CD4-positive, CD25-positive, alpha-beta regulatory T cell (primary cell): ENCODE measurements at regions not wholly inside any gene's neighbourhood (a gene's known extent, or its start where the extent isn't known, plus 50 kb on each side); places are given as distances from the start of the nearest gene placed in this dataset.

Source experiments
- ATAC-seq, 2 donors: fragments of 150-1000 bp; cut with Tn5 transposase; one replicate each; pipeline ENCODE4 v1.10.0; 2021; ENCODE audit warnings: low read depth in 2 of 2, moderate number of reproducible peaks in 2 of 2, moderate library complexity in 1 of 2
- DNase-seq, 3 donors: peaks; one replicate each; pipeline versions ENCODE4 v3.0.0 to v3.0.0-alpha.2; 2012 to 2022; ENCODE audit warnings: mixed read lengths in 1 of 3
- H3K27ac ChIP-seq: one replicate; pipeline ENCODE4 v1.7.0; 2013; ENCODE audit warnings: mild to moderate bottlenecking, low read length; ENCODE audit not compliant: insufficient read depth, poor library complexity, severe bottlenecking
- H3K27me3 ChIP-seq: one replicate; pipeline ENCODE4 v1.7.0; 2013; ENCODE audit warnings: low read length; ENCODE audit not compliant: control insufficient read depth, insufficient read depth
- H3K36me3 ChIP-seq: one replicate; pipeline ENCODE4 v1.7.0; 2013; ENCODE audit warnings: mild to moderate bottlenecking, low read length, moderate library complexity; ENCODE audit not compliant: control insufficient read depth, insufficient read depth
- H3K4me1 ChIP-seq: 2 replicates; pipeline ENCODE4 v1.7.0; 2013; ENCODE audit warnings: mild to moderate bottlenecking, low read length; ENCODE audit not compliant: insufficient read depth, control insufficient read depth, poor library complexity, severe bottlenecking
- H3K4me3 ChIP-seq: one replicate; pipeline ENCODE4 v1.7.0; 2013; ENCODE audit warnings: low read depth, mild to moderate bottlenecking, low read length, moderate library complexity
- H3K9me3 ChIP-seq, 2 experiments: 1 replicate in 1 of 2; 2 replicates in 1 of 2; pipeline ENCODE4 v1.7.0; 2013; ENCODE audit warnings: low read length in 2 of 2, mild to moderate bottlenecking in 1 of 2, moderate library complexity in 1 of 2; ENCODE audit not compliant: control insufficient read depth in 2 of 2
- H3K27ac Mint-ChIP-seq, 3 donors: one replicate each; pipeline ENCODE4 v1.8.0; 2020 to 2022; ENCODE audit warnings: mild to moderate bottlenecking in 3 of 3, mixed read lengths in 3 of 3, moderate library complexity in 2 of 3
- H3K27me3 Mint-ChIP-seq: one replicate; pipeline ENCODE4 v1.8.0; 2022; ENCODE audit warnings: mild to moderate bottlenecking, mixed read lengths
- H3K36me3 Mint-ChIP-seq: one replicate; pipeline ENCODE4 v1.8.0; 2020; ENCODE audit warnings: mixed read lengths
- H3K4me1 Mint-ChIP-seq, 4 donors: one replicate each; pipeline ENCODE4 v1.8.0; 2020 to 2022; ENCODE audit warnings: mixed read lengths in 4 of 4, mild to moderate bottlenecking in 1 of 4
- H3K4me3 Mint-ChIP-seq, 4 donors: one replicate each; pipeline ENCODE4 v1.8.0; 2020 to 2022; ENCODE audit warnings: mild to moderate bottlenecking in 4 of 4, mixed read lengths in 4 of 4, moderate library complexity in 3 of 4
- H3K9me3 Mint-ChIP-seq, 7 donors: one replicate each; pipeline ENCODE4 v1.8.0; 2020 to 2022; ENCODE audit warnings: mixed read lengths in 7 of 7, mild to moderate bottlenecking in 3 of 7, moderate library complexity in 2 of 7

- no peak for ATAC-seq
- H3K27ac ChIP-seq: no peak overlapping the region
- H3K27me3 ChIP-seq: no peaks in the 10 kb centered on the region
- H3K36me3 ChIP-seq: no peaks in the 10 kb centered on the region
- H3K27me3 Mint-ChIP-seq: no peaks in the 10 kb centered on the region
- H3K4me1 ChIP-seq: no peaks in the 10 kb centered on the region
- H3K27ac Mint-ChIP-seq: no peak overlapping the region
- no peak for DNase-seq
- H3K4me3 ChIP-seq: no peak overlapping the region
- H3K4me1 Mint-ChIP-seq: no peaks in the 10 kb centered on the region
- no peak overlapping the region for H3K4me3 Mint-ChIP-seq
- no peaks in the 10 kb centered on the region for H3K36me3 Mint-ChIP-seq
- H3K9me3 Mint-ChIP-seq: peaks cover 3 to 28% (median 4%) of the 10 kb centered on the region in 7 donors
- peaks cover 0 to 5% of the 10 kb centered on the region in 2 experiments for H3K9me3 ChIP-seq
Observed at GRCh38 chr18:43744960-43745745, 467.9 kb upstream of the SYT4 start.

- peaks cover 0 to 13% (median 4%) of the 10 kb centered on the region in 7 donors for H3K9me3 Mint-ChIP-seq
- no peaks in the 10 kb centered on the region for H3K27me3 ChIP-seq
Observed at GRCh38 chr18:43751203-43751602, 473.9 kb upstream of the SYT4 start.

GRCh38 chr18:43751835-43752234 is 474.5 kb upstream of the SYT4 start:
- Histone ChIP-seq H3K9me3 (no peaks in the 10 kb centered on the region), H3K4me1 (no peaks in the 10 kb centered on the region), H3K4me3 (no peak overlapping the region), H3K36me3 (no peaks in the 10 kb centered on the region), H3K27ac (no peak overlapping the region), H3K27me3 (no peaks in the 10 kb centered on the region)
- ATAC-seq (no peak), DNase-seq (no peak)
- H3K36me3 Mint-ChIP-seq: no peaks in the 10 kb centered on the region
- H3K27me3 Mint-ChIP-seq: no peaks in the 10 kb centered on the region
- no peak overlapping the region for H3K27ac Mint-ChIP-seq
- peaks cover 0 to 7% (median 2%) of the 10 kb centered on the region in 7 donors for H3K9me3 Mint-ChIP-seq
- no peaks in the 10 kb centered on the region for H3K4me1 Mint-ChIP-seq
- H3K4me3 Mint-ChIP-seq: no peak overlapping the region

More at GRCh38 chr18:43751203-43751602, 473.9 kb upstream of the SYT4 start:
- no peaks in the 10 kb centered on the region for H3K36me3 Mint-ChIP-seq
- no peaks in the 10 kb centered on the region for H3K4me1 Mint-ChIP-seq
- no peak overlapping the region for H3K4me3 Mint-ChIP-seq
- no peak overlapping the region for H3K27ac Mint-ChIP-seq
- H3K27me3 Mint-ChIP-seq: no peaks in the 10 kb centered on the region
- no peak for ATAC-seq
- Histone ChIP-seq H3K9me3 (no peaks in the 10 kb centered on the region), H3K4me3 (no peak overlapping the region), H3K36me3 (no peaks in the 10 kb centered on the region), H3K4me1 (no peaks in the 10 kb centered on the region), H3K27ac (no peak overlapping the region)
- no peak for DNase-seq

GRCh38 chr18:43757273-43757672 is 480.0 kb upstream of the SYT4 start:
- Histone ChIP-seq H3K36me3 (no peaks in the 10 kb centered on the region), H3K4me3 (no peak overlapping the region), H3K27me3 (no peaks in the 10 kb centered on the region), H3K27ac (no peak overlapping the region), H3K9me3 (no peaks in the 10 kb centered on the region), H3K4me1 (no peaks in the 10 kb centered on the region)
- Mint-ChIP-seq H3K4me3 (no peak overlapping the region), H3K4me1 (no peaks in the 10 kb centered on the region), H3K36me3 (no peaks in the 10 kb centered on the region), H3K9me3 (peaks cover 0 to 11% (median 6%) of the 10 kb centered on the region in 7 donors), H3K27me3 (no peaks in the 10 kb centered on the region), H3K27ac (no peak overlapping the region)
- no peak for ATAC-seq
- no peak for DNase-seq

GRCh38 chr18:43758734-43759133 is 481.4 kb upstream of the SYT4 start:
- ATAC-seq (no peak), DNase-seq (no peak)
- H3K9me3 ChIP-seq: no peaks in the 10 kb centered on the region
- no peak overlapping the region for H3K27ac ChIP-seq
- H3K36me3 ChIP-seq: no peaks in the 10 kb centered on the region
- H3K27ac Mint-ChIP-seq: no peak overlapping the region
- no peaks in the 10 kb centered on the region for H3K27me3 ChIP-seq
- H3K4me3 ChIP-seq: no peak overlapping the region
- H3K27me3 Mint-ChIP-seq: no peaks in the 10 kb centered on the region
- no peaks in the 10 kb centered on the region for H3K36me3 Mint-ChIP-seq
- H3K4me1 Mint-ChIP-seq: no peaks in the 10 kb centered on the region
- no peaks in the 10 kb centered on the region for H3K4me1 ChIP-seq
- H3K4me3 Mint-ChIP-seq: no peak overlapping the region
- H3K9me3 Mint-ChIP-seq: peaks cover 0 to 17% (median 6%) of the 10 kb centered on the region in 7 donors

GRCh38 chr18:43760010-43760409 is 482.7 kb upstream of the SYT4 start:
- H3K4me3 Mint-ChIP-seq: no peak overlapping the region
- DNase-seq: no peak
- no peaks in the 10 kb centered on the region for H3K4me1 Mint-ChIP-seq
- no peak overlapping the region for H3K27ac Mint-ChIP-seq
- no peak overlapping the region for H3K27ac ChIP-seq
- peaks cover 0 to 17% (median 6%) of the 10 kb centered on the region in 7 donors for H3K9me3 Mint-ChIP-seq
- H3K27me3 ChIP-seq: no peaks in the 10 kb centered on the region
- no peaks in the 10 kb centered on the region for H3K27me3 Mint-ChIP-seq
- no peaks in the 10 kb centered on the region for H3K36me3 Mint-ChIP-seq
- no peak overlapping the region for H3K4me3 ChIP-seq
- ATAC-seq: no peak
- no peaks in the 10 kb centered on the region for H3K36me3 ChIP-seq
- no peaks in the 10 kb centered on the region for H3K9me3 ChIP-seq
- H3K4me1 ChIP-seq: no peaks in the 10 kb centered on the region

- H3K27me3 ChIP-seq: no peaks in the 10 kb centered on the region
- DNase-seq (no peak), ATAC-seq (no peak)
- Mint-ChIP-seq H3K9me3 (peaks cover 0 to 26% (median 9%) of the 10 kb centered on the region in 7 donors), H3K4me1 (no peaks in the 10 kb centered on the region), H3K36me3 (no peaks in the 10 kb centered on the region), H3K27ac (no peak overlapping the region), H3K4me3 (no peak overlapping the region), H3K27me3 (no peaks in the 10 kb centered on the region)
- no peaks in the 10 kb centered on the region for H3K36me3 ChIP-seq
- no peak overlapping the region for H3K27ac ChIP-seq
- H3K4me1 ChIP-seq: no peaks in the 10 kb centered on the region
- H3K9me3 ChIP-seq: no peaks in the 10 kb centered on the region
- no peak overlapping the region for H3K4me3 ChIP-seq
Observed at GRCh38 chr18:43772907-43773306, 495.6 kb upstream of the SYT4 start.

GRCh38 chr18:43774497-43774896 is 497.2 kb upstream of the SYT4 start:
- Histone ChIP-seq H3K27ac (no peak overlapping the region), H3K9me3 (no peaks in the 10 kb centered on the region), H3K36me3 (no peaks in the 10 kb centered on the region), H3K4me1 (no peaks in the 10 kb centered on the region), H3K27me3 (no peaks in the 10 kb centered on the region), H3K4me3 (no peak overlapping the region)
- no peaks in the 10 kb centered on the region for H3K4me1 Mint-ChIP-seq
- peaks cover 0 to 24% (median 5%) of the 10 kb centered on the region in 7 donors for H3K9me3 Mint-ChIP-seq
- H3K36me3 Mint-ChIP-seq: no peaks in the 10 kb centered on the region
- ATAC-seq (no peak), DNase-seq (no peak)
- H3K4me3 Mint-ChIP-seq: peak overlapping the region in 1 of 4 donors; percentile 47
- H3K27me3 Mint-ChIP-seq: no peaks in the 10 kb centered on the region
- no peak overlapping the region for H3K27ac Mint-ChIP-seq
